Lower leg skin (tissue), 4 donors: ENCODE measurements at regions not wholly inside any gene's neighbourhood (a gene's known extent, or its start where the extent isn't known, plus 50 kb on each side); places are given as distances from the start of the nearest gene placed in this dataset.

Experiments
- DNase-seq, 2 donors: peaks; one replicate each; pipeline ENCODE4 v3.0.0-alpha.2; 2019; ENCODE audit warnings: low spot score in 2 of 2
- H3K4me3 ChIP-seq: fragments of 200-600 bp; sonication (generic); 2 replicates; pipeline ENCODE4 v1.5.1; 2017; ENCODE audit warnings: mild to moderate bottlenecking, low read depth; ENCODE audit not compliant: poor library complexity, severe bottlenecking
- POLR2A ChIP-seq, 2 donors: fragments of 450-650 bp; IDR thresholded peaks; one replicate each; pipeline ENCODE4 v1.6.1; 2016 to 2017; ENCODE audit warnings: antibody characterized with exemption in 2 of 2, mild to moderate bottlenecking in 1 of 2, moderate library complexity in 1 of 2
- WGBS, 2 donors: methylation state at CpG; one replicate each; pipeline ENCODE4 v1.1.5; 2018; 5-methylcytosine and 5-hydroxymethylcytosine counted together
- intact Hi-C: fragments of 100-400 bp; cut with DNase I; formaldehyde crosslinking; loops from one replicate; pipeline ENCODE4 v1.15.0; 2023; ENCODE audit warnings: low total_unique reads
- TF ChIP-seq, protein P1 (sequence below), 3 donors: fragments of 450-650 bp; IDR thresholded peaks; one replicate each; pipeline ENCODE4 v1.5.1; 2016; ENCODE audit warnings: antibody characterized with exemption in 3 of 3, mild to moderate bottlenecking in 3 of 3, moderate library complexity in 2 of 3

DNA sequence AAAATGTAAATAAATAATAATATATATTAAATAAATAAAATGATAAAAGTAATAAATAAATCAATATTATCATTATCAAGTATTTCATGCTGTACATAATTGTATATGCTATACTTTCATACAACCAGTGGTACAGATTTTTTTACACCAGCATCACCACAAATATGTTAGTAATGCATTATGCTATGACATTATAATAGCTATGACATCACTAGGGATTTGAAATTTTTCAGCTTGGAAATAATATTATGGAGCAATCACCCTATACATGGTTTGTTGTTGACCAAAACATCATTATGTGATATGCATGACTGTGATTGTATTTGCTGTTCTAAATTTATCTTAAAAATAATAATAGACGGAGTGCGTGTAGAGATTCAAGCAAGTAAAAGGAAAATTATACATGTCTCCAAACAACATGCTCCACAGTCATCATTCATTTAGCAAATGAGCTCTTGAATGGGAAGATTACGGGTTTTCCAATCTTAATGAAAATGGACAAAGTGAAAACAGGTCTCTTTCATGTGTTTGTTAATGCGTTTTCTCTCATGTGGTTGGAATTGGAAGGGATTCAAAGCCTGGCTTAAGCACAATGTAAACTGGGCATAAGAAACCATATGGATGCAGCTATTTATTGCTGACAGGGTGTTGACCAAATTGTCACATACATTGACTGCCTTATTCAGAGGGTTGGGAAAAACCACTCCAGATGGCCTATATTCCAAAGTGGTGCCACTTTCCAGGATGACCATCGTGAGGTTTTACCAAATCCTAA, 643.0 kb upstream of the RGMB start:
- intact Hi-C loops, result no loop called here
- TF ChIP-seq, protein P1, sequence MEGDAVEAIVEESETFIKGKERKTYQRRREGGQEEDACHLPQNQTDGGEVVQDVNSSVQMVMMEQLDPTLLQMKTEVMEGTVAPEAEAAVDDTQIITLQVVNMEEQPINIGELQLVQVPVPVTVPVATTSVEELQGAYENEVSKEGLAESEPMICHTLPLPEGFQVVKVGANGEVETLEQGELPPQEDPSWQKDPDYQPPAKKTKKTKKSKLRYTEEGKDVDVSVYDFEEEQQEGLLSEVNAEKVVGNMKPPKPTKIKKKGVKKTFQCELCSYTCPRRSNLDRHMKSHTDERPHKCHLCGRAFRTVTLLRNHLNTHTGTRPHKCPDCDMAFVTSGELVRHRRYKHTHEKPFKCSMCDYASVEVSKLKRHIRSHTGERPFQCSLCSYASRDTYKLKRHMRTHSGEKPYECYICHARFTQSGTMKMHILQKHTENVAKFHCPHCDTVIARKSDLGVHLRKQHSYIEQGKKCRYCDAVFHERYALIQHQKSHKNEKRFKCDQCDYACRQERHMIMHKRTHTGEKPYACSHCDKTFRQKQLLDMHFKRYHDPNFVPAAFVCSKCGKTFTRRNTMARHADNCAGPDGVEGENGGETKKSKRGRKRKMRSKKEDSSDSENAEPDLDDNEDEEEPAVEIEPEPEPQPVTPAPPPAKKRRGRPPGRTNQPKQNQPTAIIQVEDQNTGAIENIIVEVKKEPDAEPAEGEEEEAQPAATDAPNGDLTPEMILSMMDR (IDR thresholded peaks at IDR 0.05), result no peak
- no peak for TF ChIP-seq POLR2A (IDR thresholded peaks at IDR 0.05)
- H3K4me3 ChIP-seq, result no peak overlapping the region
- WGBS, 2 donors, result 78 to 83% methylated on average over 5 of the region's 5 CpGs
- no peak for DNase-seq

DNA sequence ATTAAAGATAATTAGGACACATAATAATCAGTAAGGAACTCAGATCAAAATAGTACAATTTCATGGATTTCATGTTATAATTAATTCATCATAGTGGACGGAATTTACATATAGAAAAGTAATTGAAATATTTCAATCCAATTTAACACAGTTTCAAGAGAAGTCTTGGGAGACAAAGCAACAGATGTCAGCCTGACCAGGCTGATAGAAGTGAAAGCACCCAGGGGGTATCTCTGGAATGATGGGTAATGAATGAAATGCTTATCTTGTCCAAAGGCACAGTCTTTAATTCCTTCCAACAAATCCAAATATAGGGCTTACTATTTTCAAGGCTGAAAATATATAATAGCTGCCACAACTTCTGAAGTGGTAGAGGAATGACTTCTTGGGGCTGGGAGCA, 629.3 kb upstream of the RGMB start:
- intact Hi-C loops, result no loop called here
- no peak for DNase-seq
- TF ChIP-seq POLR2A (IDR thresholded peaks at IDR 0.05), result no peak
- TF ChIP-seq, protein P1 (IDR thresholded peaks at IDR 0.05), result no peak
- WGBS, 2 donors, result 71 to 74% methylated on average over 1 of the region's 1 CpG
- no peak overlapping the region for H3K4me3 ChIP-seq

DNA sequence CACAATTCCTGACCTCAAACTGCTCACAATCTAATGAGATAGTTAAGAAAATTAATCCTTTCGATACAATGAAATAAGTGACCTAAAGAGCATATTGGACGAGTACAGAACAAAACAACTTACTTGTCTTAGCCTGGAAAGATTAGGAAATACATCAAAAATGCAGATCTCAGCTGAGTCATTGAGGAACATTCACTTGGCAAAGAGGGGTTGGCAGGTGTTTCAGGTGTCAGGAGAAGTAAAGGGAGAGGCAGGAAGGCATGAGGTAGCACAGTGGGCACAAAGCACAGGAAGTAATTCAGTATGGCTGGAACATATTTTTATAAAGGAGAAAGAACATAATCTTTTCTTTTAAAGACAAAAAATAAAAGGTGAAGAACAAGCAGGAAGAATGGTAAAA, 628.8 kb upstream of the RGMB start:
- H3K4me3 ChIP-seq, result no peak overlapping the region
- no peak for TF ChIP-seq POLR2A (IDR thresholded peaks at IDR 0.05)
- TF ChIP-seq, protein P1 (IDR thresholded peaks at IDR 0.05), result no peak
- intact Hi-C loops, result no loop called here
- no peak for DNase-seq
- 45 to 61% methylated on average over 2 of the region's 2 CpGs for WGBS, 2 donors

DNA sequence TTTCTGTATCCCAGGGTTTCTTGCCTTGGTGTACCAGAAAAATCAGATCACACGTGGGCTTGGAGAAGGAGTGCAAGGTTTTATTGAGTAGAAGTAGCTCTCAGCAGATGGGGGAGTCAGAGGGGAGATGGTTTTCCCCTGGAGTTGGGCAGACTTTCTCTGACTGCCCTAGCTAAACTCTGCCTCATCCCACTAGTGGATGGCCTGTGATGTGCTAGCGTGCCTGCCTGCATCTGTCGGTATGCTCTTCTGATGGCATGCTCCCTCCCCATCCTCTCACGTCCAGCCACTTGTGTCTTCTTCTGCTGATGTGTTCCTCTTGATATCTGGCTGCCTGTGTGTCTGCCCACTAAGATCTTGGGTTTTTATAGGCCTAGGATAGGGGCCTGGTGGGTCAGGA, 616.1 kb upstream of the RGMB start:
- WGBS, 2 donors, result 88 to 92% methylated on average over 4 of the region's 4 CpGs
- TF ChIP-seq POLR2A (IDR thresholded peaks at IDR 0.05), result no peak
- TF ChIP-seq, protein P1 (IDR thresholded peaks at IDR 0.05), result no peak
- no peak for DNase-seq
- H3K4me3 ChIP-seq, result no peak overlapping the region
- intact Hi-C loops, result no loop called here

DNA sequence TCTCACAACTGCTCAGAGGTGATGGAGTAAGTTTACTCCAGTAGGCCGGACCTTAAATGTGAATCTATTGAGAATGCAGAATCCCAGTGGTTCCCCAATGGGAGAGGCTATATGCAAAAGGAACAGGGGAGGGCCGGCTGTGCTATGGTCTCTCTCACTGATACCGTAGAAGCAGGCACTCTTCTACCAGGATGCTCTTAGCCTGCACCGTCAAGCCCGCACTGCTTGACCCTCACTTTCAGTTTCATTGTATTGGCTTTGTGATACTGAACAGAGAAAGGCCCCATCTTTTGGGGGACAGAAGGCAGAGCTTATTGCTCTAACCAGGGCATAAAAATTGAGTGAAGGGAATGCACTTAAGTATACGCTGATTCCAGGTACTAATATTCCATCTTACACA, 615.0 kb upstream of the RGMB start:
- WGBS, 2 donors, result 93 to 97% methylated on average over 6 of the region's 6 CpGs
- intact Hi-C loops, result no loop called here

More for the DNA sequence above, 615.0 kb upstream of the RGMB start:
- TF ChIP-seq, protein P1 (IDR thresholded peaks at IDR 0.05), result no peak
- TF ChIP-seq POLR2A (IDR thresholded peaks at IDR 0.05), result no peak
- no peak for DNase-seq
- H3K4me3 ChIP-seq, result no peak overlapping the region
